Liver (tissue), 7 donors: ENCODE measurements at regions not wholly inside any gene's neighbourhood (a gene's known extent, or its start where the extent isn't known, plus 50 kb on each side); places are given as distances from the start of the nearest gene placed in this dataset.
"Not testable (repeated sequence)": the region's sequence is repeated elsewhere in the genome, so short reads cannot be mapped to it uniquely, and the experiment has no call there.

Experiments
- DNase-seq: peaks from one replicate; pipeline ENCODE4 v3.0.0-alpha.2; 2017; ENCODE audit warnings: low spot score
- H3K27ac ChIP-seq, 2 donors: one replicate each; pipeline ENCODE4 v1.7.0; 2013; ENCODE audit warnings: inconsistent platforms in 2 of 2, low read length in 2 of 2, control low read depth in 1 of 2, low read depth in 1 of 2, mild to moderate bottlenecking in 1 of 2
- H3K27me3 ChIP-seq, 4 donors: one replicate each; pipeline versions ENCODE4 v1.6.1 to v1.7.0; 2013; ENCODE audit warnings: low read length in 3 of 4, inconsistent platforms in 1 of 4, mild to moderate bottlenecking in 1 of 4, moderate library complexity in 1 of 4; ENCODE audit not compliant: control insufficient read depth in 4 of 4, insufficient read depth in 4 of 4
- H3K36me3 ChIP-seq, 4 donors: one replicate each; pipeline versions ENCODE4 v1.6.1 to v1.7.0; 2013; ENCODE audit warnings: low read length in 3 of 4, mild to moderate bottlenecking in 3 of 4, low read depth in 1 of 4, moderate library complexity in 1 of 4; ENCODE audit not compliant: control insufficient read depth in 4 of 4, insufficient read depth in 3 of 4
- H3K4me1 ChIP-seq, 4 donors: one replicate each; pipeline versions ENCODE4 v1.6.1 to v1.7.0; 2013; ENCODE audit warnings: low read length in 3 of 4, mild to moderate bottlenecking in 3 of 4, moderate library complexity in 1 of 4; ENCODE audit not compliant: control insufficient read depth in 4 of 4, insufficient read depth in 4 of 4
- H3K4me3 ChIP-seq, 3 donors: one replicate each; pipeline versions ENCODE4 v1.6.1 to v1.7.0; 2013; ENCODE audit warnings: low read length in 3 of 3, control low read depth in 1 of 3, low read depth in 1 of 3, mild to moderate bottlenecking in 1 of 3
- H3K9ac ChIP-seq, 2 donors: one replicate each; pipeline ENCODE4 v1.7.0; 2013; ENCODE audit warnings: low read length in 2 of 2, mild to moderate bottlenecking in 2 of 2, moderate library complexity in 2 of 2, control low read depth in 1 of 2, low read depth in 1 of 2
- H3K9me3 ChIP-seq, 4 donors: one replicate each; pipeline versions ENCODE4 v1.6.1 to v1.7.0; 2013; ENCODE audit warnings: low read length in 3 of 4; ENCODE audit not compliant: control insufficient read depth in 4 of 4
- ATF3 ChIP-seq: IDR thresholded peaks from 2 replicates; pipeline ENCODE4 v1.6.1; 2016; ENCODE audit warnings: antibody characterized with exemption
- EGR1 ChIP-seq, 2 donors: IDR thresholded peaks; 2 replicates each; pipeline ENCODE4 v1.6.1; 2016 to 2018; ENCODE audit warnings: antibody characterized with exemption in 2 of 2, low read depth in 2 of 2
- FOXA1 ChIP-seq: IDR thresholded peaks from 2 replicates; pipeline ENCODE4 v1.6.1; 2016; ENCODE audit warnings: antibody characterized with exemption
- GABPA ChIP-seq, 2 donors: IDR thresholded peaks in 1 of 2; conservative IDR thresholded peaks in 1 of 2; 2 replicates each; pipeline ENCODE4 v1.6.1; 2016; ENCODE audit warnings: antibody characterized with exemption in 2 of 2, mild to moderate bottlenecking in 1 of 2, moderate library complexity in 1 of 2
- HNF4A ChIP-seq, 2 donors: conservative IDR thresholded peaks; 2 replicates each; pipeline ENCODE4 v1.6.1; 2016; ENCODE audit warnings: antibody characterized with exemption in 2 of 2, mild to moderate bottlenecking in 2 of 2
- HNF4G ChIP-seq: IDR thresholded peaks from 2 replicates; pipeline ENCODE4 v1.6.1; 2016; ENCODE audit warnings: antibody characterized with exemption
- JUND ChIP-seq, 2 donors: IDR thresholded peaks; 2 replicates each; pipeline ENCODE4 v1.6.1; 2016; ENCODE audit warnings: antibody characterized with exemption in 2 of 2
- MAX ChIP-seq: IDR thresholded peaks from 2 replicates; pipeline ENCODE4 v1.6.1; 2016; ENCODE audit warnings: antibody characterized with exemption
- NR2F2 ChIP-seq: IDR thresholded peaks from 2 replicates; pipeline ENCODE4 v1.6.1; 2016; ENCODE audit warnings: antibody characterized with exemption
- REST ChIP-seq: IDR thresholded peaks from 2 replicates; pipeline ENCODE4 v1.6.1; 2016; ENCODE audit warnings: antibody characterized with exemption, mild to moderate bottlenecking
- RXRA ChIP-seq, 2 donors: IDR thresholded peaks; 2 replicates each; pipeline ENCODE4 v1.6.1; 2017 to 2018; ENCODE audit warnings: antibody characterized with exemption in 2 of 2, mild to moderate bottlenecking in 1 of 2
- SP1 ChIP-seq: IDR thresholded peaks from 2 replicates; pipeline ENCODE4 v1.6.1; 2018; ENCODE audit warnings: antibody characterized with exemption, mild to moderate bottlenecking
- TAF1 ChIP-seq: conservative IDR thresholded peaks from 2 replicates; pipeline ENCODE4 v1.6.1; 2016; ENCODE audit warnings: antibody characterized with exemption, mild to moderate bottlenecking
- ZBTB33 ChIP-seq: IDR thresholded peaks from 2 replicates; pipeline ENCODE4 v1.6.1; 2016; ENCODE audit warnings: antibody characterized with exemption
- WGBS: extraction: QIAGEN DNeasy Blood & Tissue Kit; methylation state at CpG from one replicate; pipeline ENCODE4 v1.1.7; 2013; 5-methylcytosine and 5-hydroxymethylcytosine counted together
- donor health status: healthy.
- donor health status: healthy.
- donor health status: healthy.
- donor health status: healthy.

- DNase-seq = no peak
- H3K4me3 ChIP-seq = no peak overlapping the region
- no peaks in the 10 kb centered on the region for H3K27me3 ChIP-seq
- TF ChIP-seq ZBTB33 = no peak
- no peak for TF ChIP-seq MAX
- TF ChIP-seq SP1 = no peak
- no peak for TF ChIP-seq REST
- TF ChIP-seq FOXA1 = no peak
- TF ChIP-seq EGR1 (IDR thresholded peaks at IDR 0.05; ENCODE audit: low read depth in 2 of 2) = no peak
- TF ChIP-seq RXRA (IDR thresholded peaks at IDR 0.05) = no peak
- no peak for TF ChIP-seq ATF3
- no peak for TF ChIP-seq JUND (IDR thresholded peaks at IDR 0.05)
- TF ChIP-seq GABPA (IDR thresholded peaks at IDR 0.05 in 1 of 2, conservative IDR thresholded peaks at IDR 0.05 in 1 of 2) = no peak
- TF ChIP-seq NR2F2 = no peak
- no peak for TF ChIP-seq TAF1
- TF ChIP-seq HNF4G = no peak
- no peak for TF ChIP-seq HNF4A (conservative IDR thresholded peaks at IDR 0.05)
- H3K9me3 ChIP-seq = peaks cover 0 to 2% (median 0%) of the 10 kb centered on the region in 4 donors
- WGBS = 77% methylated on average over 5 of the region's 5 CpGs
- H3K9ac ChIP-seq = no peak overlapping the region
- H3K36me3 ChIP-seq = no peaks in the 10 kb centered on the region
- no peaks in the 10 kb centered on the region for H3K4me1 ChIP-seq
- no peak overlapping the region for H3K27ac ChIP-seq
Measured at GRCh38 chr10:124168581-124168980, 75.2 kb upstream of the CHST15 start.

GRCh38 chr10:124167925-124168324 is 74.5 kb upstream of the CHST15 start:
- H3K36me3 ChIP-seq, H3K4me1 ChIP-seq, H3K9me3 ChIP-seq, H3K27ac ChIP-seq, DNase-seq, H3K9ac ChIP-seq, H3K4me3 ChIP-seq, H3K27me3 ChIP-seq: not testable (repeated sequence)
- WGBS = 94% methylated on average over 5 of the region's 5 CpGs
